Neural progenitor cell (in vitro differentiated cells): ENCODE measurements at regions not wholly inside any gene's neighbourhood (a gene's known extent, or its start where the extent isn't known, plus 50 kb on each side); places are given as distances from the start of the nearest gene placed in this dataset.

Source experiments
- EZH2phosphoT487 ChIP-seq: fragments of 200-600 bp; sonication (generic); IDR thresholded peaks from 2 replicates; pipeline ENCODE4 v1.6.1; 2017; ENCODE audit warnings: antibody characterized with exemption
- TF ChIP-seq, protein P1 (sequence below): fragments of 200-600 bp; sonication (generic); IDR thresholded peaks from 2 replicates; pipeline ENCODE4 v1.5.1; 2017; ENCODE audit warnings: antibody characterized with exemption, mild to moderate bottlenecking

DNA sequence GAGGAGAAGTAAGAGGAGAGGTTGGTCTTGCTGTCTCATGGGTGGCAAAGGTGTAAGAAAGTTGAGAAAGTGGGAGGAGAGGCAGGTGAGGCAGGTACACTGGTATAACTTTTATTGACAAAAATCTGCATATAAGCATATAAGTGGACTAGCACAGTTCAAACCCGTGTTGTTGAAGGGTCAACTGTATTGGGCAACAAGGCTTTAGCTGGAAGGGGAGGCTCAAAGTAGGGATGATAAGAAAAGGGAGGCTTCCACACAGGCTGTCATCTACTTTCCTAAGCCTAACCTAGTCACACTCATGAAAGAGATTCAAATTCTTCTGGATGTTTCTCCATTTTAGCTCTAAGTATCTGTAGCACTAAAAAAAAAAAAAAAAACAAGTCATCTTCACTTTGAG is 188.1 kb upstream of the SEMA6D start:
- TF ChIP-seq, protein P1, sequence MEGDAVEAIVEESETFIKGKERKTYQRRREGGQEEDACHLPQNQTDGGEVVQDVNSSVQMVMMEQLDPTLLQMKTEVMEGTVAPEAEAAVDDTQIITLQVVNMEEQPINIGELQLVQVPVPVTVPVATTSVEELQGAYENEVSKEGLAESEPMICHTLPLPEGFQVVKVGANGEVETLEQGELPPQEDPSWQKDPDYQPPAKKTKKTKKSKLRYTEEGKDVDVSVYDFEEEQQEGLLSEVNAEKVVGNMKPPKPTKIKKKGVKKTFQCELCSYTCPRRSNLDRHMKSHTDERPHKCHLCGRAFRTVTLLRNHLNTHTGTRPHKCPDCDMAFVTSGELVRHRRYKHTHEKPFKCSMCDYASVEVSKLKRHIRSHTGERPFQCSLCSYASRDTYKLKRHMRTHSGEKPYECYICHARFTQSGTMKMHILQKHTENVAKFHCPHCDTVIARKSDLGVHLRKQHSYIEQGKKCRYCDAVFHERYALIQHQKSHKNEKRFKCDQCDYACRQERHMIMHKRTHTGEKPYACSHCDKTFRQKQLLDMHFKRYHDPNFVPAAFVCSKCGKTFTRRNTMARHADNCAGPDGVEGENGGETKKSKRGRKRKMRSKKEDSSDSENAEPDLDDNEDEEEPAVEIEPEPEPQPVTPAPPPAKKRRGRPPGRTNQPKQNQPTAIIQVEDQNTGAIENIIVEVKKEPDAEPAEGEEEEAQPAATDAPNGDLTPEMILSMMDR = no peak
- no peak for TF ChIP-seq EZH2phosphoT487
